ENCODE measurements at regions not wholly inside any gene's neighbourhood (a gene's known extent, or its start where the extent isn't known, plus 50 kb on each side); places are given as distances from the start of the nearest gene placed in this dataset.

- DNase-seq (ENCODE audit: low read depth in 4 of 4, low spot score in 3 of 4), result no peak
Measured at GRCh38 chr6:84425971-84426705, 198.7 kb upstream of the CEP162 start.

DNA sequence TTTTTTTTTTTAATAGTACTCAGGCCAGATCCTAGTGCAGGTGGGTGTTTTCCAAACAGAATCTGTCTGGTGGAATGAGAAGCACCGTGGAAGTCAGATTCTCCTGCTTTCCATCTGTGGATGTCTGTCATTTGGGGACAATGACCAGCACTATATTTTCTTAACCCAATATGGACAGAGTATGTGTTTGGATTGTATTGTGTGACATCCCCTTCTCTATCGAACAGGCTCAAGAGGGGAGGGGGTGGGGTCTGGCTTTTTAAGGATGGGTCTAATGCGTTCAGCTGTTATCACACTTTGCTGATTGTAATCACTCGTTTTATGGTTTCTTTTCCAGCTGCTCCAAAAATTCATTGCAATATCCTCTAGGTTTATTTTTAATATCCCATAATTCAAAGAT, 197.5 kb upstream of the CEP162 start:
- no peak for DNase-seq (ENCODE audit: low read depth in 4 of 4, low spot score in 3 of 4)

DNA sequence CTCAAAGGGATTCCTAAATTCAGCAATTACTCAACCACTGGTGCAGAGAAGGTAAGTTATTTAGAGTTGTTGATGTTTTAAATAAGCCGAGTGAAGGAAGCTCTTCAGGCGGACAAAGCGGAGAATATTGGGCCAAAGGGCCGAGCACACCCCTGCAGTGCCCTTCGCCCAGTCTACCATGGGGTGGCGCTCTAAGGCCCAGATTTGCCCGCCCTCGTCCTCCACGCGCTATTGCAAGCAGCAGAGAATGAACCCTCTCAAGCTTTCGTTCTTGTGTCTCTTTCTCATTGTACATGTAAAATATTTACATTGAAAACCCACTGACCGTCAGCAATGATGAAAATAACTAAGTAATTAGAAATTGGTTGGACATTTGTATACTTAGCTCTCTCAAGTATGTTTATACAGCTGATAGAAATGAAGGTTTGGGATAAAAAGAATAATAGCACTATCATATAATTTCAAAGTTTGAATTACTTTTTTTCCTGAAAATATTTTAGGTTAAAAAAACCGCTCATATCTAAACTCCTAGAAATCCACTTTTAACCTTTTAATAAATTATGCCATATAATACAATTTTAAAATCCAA, 195.0 kb upstream of the CEP162 start:
- peak; percentile 18 to 33 (median 26) for DNase-seq (ENCODE audit: low read depth in 4 of 4, low spot score in 3 of 4)

DNA sequence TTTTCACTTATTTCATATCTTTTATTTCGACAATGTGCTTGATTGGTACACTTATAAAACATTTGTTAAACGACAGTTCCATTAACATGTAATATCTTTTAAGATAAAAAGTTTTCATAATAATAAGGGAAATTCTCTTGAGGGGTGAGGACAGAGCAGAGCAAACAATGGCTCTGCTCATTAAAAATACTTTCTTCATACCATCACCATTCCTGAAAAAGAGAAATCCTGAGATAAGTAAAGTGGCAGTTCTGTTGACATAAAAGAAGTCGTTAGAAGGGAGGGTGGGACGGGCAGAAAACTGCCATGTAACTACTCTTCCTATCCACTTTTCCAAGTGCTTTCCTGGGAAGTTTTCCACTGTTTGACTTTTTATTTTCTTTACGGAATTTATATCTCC, 193.6 kb upstream of the CEP162 start:
- DNase-seq (ENCODE audit: low read depth in 4 of 4, low spot score in 3 of 4), result no peak

GRCh38 chr6:84417260-84417659, 189.8 kb upstream of the CEP162 start:
- no peak for DNase-seq (ENCODE audit: low read depth in 4 of 4, low spot score in 3 of 4)

DNA sequence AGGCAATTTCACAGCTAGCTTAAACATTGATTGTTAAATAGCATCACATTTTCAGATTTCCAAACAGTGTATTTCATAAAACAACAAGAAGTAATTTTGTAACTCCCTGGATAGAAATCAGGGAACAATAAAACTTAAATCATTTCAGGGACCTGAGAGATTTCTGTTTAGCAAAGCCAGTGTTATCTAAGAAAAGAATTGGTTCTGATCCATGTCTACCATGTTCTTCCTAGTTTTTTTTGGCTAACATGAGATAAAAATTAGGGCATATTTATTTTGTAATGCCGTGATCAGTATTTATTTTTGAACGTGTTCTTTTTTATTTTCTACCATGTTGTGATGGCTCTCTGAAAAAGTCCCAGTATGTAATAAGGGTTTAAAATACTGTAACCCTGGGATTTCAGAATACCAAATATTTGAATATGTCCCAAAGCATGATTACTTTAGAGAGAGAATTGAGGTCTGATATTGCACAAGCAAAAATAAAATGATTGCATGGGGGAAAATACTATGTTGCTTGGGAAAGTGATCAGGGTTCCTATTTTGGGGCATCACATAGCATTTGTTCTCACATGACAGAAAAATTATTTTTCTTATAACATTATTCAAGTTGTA, 188.7 kb upstream of the CEP162 start:
- DNase-seq (ENCODE audit: low read depth in 4 of 4, low spot score in 3 of 4), result no peak

GRCh38 chr6:84415517-84415916, 188.1 kb upstream of the CEP162 start:
- no peak for DNase-seq (ENCODE audit: low read depth in 4 of 4, low spot score in 3 of 4)

DNA sequence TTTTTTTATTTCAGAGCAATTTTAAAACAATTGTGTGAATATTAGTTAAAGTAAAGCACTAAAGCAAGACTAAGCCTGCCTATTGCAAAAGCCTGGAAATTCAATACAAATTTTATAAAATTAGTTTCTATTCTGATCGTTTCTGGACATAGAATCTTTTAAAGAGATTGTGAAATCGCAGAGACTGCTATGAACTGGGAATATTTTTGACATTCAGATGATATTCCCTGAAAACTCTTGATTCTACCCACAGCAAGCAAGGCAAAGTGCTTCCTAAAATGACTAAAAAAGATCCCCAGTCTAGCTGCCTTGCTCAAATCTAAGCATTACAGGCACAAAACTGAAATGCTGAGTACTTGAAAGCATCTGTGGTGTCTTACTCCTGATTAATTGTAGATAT, 187.6 kb upstream of the CEP162 start:
- DNase-seq (ENCODE audit: low read depth in 4 of 4, low spot score in 3 of 4), result no peak

DNA sequence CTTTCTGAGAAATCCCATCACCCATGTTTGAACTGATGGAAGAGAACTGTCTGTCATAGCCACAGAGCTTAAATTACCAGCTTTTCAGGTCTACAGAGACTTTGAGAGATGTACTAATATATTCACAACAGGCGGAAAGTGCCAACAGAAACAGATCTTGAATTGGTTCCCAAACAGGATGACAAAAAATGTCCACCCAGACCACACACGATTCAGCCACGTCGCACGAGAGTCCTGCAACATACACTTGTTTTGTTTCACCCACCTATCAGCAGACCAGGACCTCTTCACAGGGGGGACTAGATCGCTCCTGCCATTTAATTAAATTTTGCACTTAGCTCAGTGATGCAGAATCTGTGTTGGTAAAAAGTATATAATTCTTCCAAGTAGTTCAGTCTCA, 187.1 kb upstream of the CEP162 start:
- no peak for DNase-seq (ENCODE audit: low read depth in 4 of 4, low spot score in 3 of 4)

- DNase-seq (ENCODE audit: low read depth in 4 of 4, low spot score in 3 of 4), result no peak
Measured at GRCh38 chr6:84411060-84411629, 183.7 kb upstream of the CEP162 start.

DNA sequence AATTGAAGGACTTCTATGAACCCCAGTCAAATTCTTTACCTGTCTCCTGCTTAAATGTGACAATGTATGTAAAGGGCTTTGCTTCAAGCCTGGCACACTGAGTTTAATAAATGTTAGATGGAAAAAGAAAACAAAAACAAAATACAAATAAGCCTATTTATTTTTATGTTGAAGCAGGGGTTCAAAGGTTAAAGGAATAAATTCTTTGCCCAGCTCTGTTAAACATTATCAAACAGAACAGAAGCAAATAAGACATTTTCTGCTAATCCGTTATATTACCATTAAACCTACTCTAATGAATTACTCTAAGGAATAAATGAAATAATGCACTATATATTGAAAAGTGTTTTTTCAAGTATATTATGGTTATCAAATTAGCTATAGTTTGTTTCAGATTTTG, 182.5 kb upstream of the CEP162 start:
- no peak for DNase-seq (ENCODE audit: low read depth in 4 of 4, low spot score in 3 of 4)

GRCh38 chr6:84408028-84408427, 180.6 kb upstream of the CEP162 start:
- no peak for DNase-seq (ENCODE audit: low read depth in 4 of 4, low spot score in 3 of 4)

- DNase-seq (ENCODE audit: low read depth in 4 of 4, low spot score in 3 of 4), result no peak
Measured at GRCh38 chr6:84403545-84403944, 176.1 kb upstream of the CEP162 start.

DNA sequence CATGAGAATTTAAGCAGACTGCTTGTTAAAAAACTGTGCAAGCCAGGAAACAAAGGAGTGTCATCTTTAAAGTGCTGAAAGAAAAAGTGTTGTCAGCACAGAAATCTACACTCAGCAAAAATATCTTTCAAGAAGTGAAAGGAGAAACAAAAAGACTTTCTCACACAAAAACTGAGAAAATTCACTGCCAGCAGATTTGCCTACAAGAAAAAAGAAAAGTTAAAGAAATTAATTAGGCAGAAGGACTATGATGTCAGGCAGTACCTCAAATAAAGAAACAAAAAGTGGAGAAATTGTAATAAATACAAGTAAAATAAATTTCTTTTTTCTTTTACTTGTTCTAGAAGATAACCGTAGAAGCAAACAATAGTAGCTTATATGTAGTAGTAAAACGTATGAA, 171.6 kb upstream of the CEP162 start:
- DNase-seq (ENCODE audit: low read depth in 4 of 4, low spot score in 3 of 4), result no peak

DNA sequence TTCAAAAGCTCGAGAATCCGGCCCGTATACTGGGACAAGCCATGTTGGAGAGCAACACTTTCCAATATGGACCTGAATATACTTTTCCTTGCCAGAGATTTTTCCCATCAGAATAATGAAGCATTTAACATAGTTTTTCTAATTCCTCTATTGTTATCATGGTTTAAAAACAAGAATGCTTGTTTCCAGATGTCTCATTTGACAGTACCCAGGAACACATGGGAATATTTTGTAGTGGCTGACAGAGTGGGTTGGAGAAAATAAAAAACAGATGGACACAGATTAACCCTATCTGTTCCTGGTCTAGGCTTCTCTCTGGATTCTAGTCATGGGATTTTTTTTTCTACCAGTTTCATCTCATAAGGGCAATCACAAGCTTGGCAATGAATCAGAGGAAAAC, 164.8 kb upstream of the CEP162 start:
- no peak for DNase-seq (ENCODE audit: low read depth in 4 of 4, low spot score in 3 of 4)

DNA sequence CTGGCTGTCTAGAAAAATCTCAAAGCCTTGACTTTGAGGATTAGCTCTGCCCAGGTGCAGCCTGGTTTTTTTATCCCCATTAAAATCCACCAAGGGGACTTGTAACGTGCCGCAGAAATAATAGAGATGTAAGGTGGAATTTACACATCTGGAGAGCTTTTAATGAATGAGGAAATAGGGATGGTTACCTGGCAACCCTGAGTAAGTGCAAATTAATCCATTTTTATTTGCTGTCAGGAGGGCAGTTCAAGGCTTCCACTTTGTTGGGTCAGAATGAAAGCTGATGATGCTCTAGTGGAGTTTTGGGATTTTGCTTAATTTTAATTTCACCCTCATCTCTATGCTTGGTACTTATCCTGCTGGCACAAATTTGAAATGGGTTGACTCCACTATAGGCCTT, 163.4 kb upstream of the CEP162 start:
- no peak for DNase-seq (ENCODE audit: low read depth in 4 of 4, low spot score in 3 of 4)

- no peak for DNase-seq (ENCODE audit: low read depth in 4 of 4, low spot score in 3 of 4)
Measured at GRCh38 chr6:84390334-84390733, 162.9 kb upstream of the CEP162 start.

DNA sequence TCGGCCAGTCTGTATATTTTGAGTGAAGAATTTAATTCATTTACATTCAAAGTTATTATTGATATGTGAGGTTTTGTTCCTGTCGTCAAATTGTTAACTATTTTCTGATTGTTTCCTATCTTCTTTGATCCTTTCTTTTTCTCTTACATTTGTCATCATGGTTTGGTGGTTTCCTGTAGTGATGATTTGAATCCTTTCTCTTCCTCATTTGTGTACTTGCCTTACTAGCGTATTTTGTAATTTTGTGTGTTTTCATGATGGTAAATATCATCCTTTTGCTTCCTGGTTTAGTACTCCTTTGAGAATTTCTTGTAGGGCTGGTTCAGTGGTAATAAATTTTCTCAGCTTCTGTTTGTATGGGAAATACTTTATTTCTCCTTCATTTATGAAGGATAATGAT, 151.7 kb upstream of the CEP162 start:
- no peak for DNase-seq (ENCODE audit: low read depth in 4 of 4, low spot score in 3 of 4)

DNA sequence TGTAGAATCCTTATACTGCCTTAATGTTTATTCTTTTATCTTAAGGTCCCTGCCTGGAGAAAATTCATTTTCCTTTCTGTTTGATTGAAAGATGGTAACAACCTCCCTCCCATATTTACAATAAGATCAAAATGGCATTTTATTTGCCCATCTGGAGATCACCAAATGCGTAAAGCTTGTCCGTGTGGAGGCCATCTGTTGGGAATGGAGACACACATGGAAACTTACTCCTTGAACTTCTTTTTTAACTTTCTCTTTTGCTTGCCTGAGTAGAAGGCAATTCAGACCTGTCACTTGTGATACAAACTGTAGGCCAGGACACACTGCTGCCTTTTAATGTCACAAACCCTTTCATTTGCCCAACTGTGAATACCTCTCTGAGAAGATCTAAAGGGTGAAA, 144.8 kb upstream of the CEP162 start:
- DNase-seq (ENCODE audit: low read depth in 4 of 4, low spot score in 3 of 4), result no peak

DNA sequence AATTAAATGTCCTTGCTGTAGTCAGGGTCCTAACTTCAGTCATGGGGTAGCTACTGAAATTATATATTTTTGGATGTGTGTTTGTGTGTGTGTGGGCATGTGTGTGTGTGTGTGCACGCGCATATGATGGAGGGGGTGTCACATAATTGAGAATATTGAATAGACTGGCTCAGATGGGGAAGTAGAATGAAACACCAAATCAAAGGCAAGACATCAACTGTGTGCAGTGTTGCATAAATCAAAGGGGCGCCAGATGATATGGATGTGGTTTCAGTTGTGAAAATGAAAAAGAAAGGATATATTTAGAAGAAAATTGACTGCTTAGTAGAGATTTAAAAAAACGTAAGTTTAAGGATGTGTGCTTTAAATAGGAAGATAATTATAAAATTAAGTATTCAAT, 144.2 kb upstream of the CEP162 start:
- DNase-seq (ENCODE audit: low read depth in 4 of 4, low spot score in 3 of 4), result no peak

- no peak for DNase-seq (ENCODE audit: low read depth in 4 of 4, low spot score in 3 of 4)
Measured at GRCh38 chr6:84362193-84362821, 134.9 kb upstream of the CEP162 start.

Data from left renal pelvis (tissue), 4 donors.